HS-27A (cell line): ENCODE measurements at regions not wholly inside any gene's neighbourhood (a gene's known extent, or its start where the extent isn't known, plus 50 kb on each side); places are given as distances from the start of the nearest gene placed in this dataset.

Experiments
- DNase-seq: peaks from one replicate; pipeline ENCODE4 v3.0.0-alpha.2; 2012; ENCODE audit warnings: low read depth, missing footprints

DNA sequence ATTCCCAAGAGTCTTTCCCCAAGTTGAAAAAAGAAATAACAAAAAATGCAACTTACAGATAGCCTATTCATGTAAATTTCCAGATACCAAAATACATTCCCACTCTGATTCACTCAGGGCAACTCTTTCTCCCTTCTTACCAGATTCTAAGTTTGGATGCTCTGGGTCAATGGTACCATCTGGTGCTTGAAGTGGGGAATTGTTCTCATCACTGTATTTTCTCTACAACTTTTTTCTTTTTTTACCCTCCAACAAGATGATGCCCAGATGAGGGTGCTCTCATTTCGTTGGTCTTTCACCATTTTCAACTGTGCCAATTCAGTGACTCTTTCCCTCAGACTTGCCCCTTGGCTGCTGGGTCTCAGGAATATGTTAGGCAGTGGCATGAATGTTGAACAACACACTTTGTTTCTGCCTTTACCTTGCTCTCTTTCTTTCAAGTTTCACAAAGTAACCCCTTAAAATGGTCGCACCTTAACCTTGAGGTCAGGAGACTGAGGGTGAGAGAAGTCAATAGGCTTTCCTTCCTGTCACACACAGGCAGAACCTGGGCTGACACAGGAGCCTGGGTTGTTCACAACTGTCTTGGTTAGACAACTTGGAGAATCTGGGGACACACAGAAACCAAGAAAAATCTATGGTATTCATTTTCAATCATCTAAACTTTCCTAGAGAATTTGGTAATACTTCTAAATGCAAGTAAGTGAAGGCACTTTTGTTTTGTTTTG lies 330.7 kb upstream of the SLCO3A1 start:
- DNase-seq: no peak

DNA sequence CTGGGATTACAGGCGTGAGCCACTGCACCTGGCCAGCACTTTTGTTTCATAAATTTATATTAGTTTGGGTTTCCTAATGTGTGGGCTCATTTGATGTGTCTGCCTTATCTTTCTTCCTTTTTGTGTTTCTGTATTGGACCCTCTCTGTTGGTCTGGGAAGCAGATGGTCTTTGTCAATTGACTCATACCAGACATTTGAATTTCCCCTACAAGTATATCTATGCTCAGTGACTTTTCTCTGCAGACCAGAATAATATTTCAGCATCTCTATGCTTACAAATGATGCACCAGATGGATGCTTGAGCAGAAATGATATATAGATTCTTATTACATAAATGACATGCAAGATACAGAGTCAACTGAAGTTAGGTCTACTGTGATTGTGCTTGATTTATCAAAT lies 329.9 kb upstream of the SLCO3A1 start:
- DNase-seq: no peak

DNA sequence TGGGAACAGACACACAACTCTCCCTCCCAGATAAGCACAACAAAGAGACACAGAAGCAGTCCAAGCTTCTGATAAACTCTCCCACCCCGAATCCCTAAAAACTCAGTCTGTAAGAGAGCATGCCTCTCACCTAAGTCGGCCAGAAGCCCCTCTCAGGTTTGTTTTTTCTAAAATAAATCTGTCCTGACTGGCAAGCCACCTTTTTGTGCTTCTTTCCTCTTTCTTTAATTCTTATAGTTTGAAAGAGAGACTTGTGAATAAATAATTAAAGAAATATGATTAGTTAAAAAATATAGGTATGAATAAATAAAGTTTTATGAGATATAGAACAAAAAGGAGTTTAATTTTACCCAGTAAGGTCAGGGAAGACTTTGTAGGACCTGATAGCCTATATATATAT lies 329.0 kb upstream of the SLCO3A1 start:
- no peak for DNase-seq

DNA sequence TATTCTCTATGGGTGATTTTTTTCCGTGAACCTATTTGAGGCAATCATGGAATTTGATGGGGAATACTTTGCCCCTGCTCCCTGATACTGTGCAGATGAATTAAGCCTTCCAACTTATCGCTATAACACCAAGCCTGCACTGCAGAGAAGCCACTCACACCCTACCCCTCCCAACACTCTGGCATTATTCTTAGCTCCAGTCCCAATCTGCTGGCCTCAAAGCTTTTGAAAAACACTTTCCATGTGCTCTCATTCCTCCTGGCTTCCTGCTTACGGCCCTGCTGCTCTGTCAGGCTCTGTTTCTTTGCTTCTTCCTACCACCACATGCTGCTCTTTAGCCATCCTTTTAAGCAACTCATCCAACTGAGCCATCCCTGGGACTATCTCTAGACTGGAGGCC lies 327.8 kb upstream of the SLCO3A1 start:
- no peak for DNase-seq

DNA sequence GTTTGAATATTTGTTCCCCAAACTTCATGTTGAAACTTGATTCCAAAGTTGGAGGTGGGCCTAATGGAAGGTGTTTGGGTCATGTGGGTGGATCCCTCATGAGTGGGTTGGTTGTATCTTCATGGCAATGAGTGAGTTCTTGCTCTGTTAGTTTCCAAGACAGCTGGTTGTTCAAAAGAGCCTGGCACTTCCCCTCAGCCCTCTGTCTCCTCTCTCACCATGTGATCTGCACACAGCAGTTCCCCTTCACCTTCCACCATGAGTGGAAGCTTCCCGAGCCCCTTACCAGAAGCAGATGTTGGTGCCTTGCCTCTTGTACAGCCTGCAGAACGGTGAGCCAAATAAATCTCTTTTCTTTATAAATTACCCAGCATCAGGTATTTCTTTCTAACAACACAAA lies 327.1 kb upstream of the SLCO3A1 start:
- DNase-seq: no peak

DNA sequence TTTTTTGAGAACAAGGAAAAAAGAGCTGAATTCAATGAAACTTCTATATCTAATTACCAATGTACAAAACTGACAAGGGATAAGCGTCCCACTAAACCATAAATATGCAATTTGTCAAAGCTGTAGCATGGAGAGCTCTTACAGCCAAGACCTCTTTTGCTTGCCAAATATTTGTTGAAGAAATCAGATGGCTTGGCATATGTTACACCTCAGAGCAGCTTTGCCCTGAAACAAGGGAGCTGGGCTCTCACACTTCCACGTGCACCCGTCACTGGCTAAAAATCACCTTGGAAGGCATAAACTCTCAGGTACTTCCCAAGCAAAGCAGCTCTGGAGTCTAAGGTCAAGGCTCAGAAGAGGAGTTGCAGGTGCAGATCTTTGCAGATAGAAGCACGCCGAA lies 324.7 kb upstream of the SLCO3A1 start:
- no peak for DNase-seq

DNA sequence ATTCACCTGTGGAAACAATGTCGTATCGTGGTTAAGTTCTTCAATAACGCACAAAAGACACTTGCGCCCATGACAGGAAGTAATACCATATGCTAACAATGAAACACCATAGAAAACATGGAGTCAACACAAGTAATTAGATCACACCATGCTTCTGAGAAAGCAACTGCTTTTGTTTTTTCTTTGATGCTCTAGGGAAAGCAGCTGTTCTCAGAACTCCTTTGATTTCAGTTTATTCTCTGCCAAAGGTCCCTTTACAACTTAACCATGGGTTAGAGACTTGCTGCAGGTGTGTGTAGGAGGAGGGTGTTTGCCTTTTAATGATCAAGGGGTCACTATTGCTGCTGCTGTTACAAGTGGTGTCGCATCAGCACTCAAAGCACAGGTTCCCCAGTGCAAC lies 324.0 kb upstream of the SLCO3A1 start:
- no peak for DNase-seq

DNA sequence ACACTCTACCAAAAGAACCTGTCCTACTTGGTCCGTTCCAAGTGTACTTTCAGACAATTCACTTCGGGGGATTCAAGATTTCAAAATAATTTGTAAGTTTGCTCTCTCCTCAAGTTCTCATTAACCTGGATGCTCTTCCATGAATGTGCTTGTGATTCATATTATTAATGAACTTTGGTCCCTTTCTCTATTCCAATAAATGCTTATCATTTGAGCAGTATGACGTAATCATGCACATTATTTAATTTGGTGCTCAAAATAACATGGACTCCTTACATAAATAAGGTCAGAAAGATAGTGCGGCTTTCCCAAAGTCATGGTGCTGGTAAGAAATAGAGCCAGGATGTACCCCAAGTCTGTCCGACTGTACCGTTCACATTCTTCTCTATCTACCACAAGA lies 323.2 kb upstream of the SLCO3A1 start:
- no peak for DNase-seq

DNA sequence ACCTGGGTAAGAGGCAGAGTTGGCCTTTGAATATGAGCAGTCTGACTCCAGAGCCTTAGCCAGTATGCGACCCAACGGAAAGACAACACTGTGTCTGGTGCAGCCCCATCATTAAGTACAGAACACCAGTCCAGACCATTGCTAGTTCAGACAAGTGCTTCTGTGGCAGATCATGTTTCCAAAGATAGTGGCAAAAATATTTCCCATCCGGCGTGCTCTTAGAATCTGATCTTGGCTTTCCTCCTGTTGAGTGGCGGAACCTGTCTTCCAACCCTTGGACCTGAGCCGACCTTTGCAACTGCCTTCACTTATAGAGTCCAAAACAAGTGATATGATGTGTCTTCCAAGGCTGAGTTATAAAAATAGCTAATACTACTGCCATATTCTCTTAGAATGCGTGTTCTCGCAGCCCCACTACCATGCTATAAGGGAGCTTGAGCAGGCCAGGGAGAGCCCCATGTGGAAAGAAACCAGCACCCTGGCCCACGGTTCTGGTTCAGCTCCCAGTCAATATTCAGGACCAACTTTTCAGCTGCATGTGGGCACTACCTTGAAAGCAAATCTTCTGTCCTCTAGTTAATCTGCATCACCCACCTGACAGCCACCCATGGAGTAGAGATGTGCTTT lies 322.4 kb upstream of the SLCO3A1 start:
- no peak for DNase-seq

DNA sequence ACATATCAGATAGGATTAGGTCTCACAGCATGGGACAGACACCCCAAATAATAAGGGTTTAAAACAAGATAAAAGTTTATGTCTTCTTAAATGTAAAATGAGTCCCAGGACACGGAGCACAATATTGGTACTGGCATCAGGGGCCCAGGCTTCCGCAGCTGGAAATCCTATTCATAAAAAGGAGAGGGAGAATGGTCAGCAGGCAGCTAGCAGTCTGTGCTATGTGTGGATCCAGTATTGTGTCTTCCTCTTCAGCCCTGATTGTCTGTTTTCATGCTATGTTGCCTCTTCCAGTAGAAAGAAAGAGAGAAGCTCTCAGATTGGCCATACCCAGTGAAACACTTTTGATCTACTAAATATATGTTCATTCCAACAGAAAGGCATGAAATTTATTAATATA lies 319.3 kb upstream of the SLCO3A1 start:
- DNase-seq: no peak

DNA sequence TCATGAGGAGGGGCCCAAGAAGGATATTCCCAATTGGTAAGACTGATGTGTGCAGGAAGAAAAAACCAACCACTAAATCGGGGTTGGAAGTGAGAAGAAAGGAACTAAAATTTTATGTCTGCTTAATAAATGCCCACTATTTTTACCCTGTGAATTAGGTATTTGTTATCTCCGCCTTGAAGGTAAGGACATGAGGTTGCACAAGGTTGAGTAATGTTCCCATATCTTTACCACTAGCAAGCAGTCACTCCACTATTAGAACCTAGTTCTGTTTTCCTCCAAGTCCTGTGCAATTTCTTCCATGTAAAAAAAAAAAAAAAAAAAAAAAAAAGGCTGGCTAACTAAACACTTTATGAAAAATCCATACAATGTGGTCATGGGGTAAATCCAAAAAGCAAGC lies 318.5 kb upstream of the SLCO3A1 start:
- no peak for DNase-seq

DNA sequence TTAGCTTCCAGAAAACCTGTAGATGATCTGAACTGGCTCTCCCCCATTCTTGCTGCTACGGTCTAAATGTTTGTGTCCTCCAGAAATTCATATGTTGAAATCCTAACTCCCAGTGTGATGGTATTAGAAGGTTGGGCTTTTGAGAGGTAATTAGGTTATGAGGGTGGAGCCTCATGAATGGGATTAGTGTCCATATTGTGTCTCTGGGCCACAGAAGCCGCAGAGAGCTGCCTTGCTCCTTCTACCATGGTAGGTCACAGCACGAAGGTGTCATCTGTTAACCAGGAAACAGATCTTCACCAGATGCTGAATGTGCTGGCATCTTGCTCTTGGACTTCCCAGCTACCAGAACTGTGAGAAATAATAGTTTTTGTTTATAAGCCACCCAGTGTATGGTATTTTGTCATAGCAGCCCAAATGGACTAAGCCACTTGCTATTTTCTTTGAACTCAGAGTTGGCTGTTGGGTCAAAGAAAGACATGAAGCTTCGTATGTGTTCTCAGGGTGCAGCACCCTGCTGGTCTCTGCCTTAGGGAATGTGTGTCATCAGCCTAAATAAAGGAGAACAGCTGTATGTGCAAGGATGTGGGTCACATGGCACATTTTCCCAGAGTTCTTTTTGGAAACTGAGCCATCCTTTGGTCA lies 317.5 kb upstream of the SLCO3A1 start:
- no peak for DNase-seq

DNA sequence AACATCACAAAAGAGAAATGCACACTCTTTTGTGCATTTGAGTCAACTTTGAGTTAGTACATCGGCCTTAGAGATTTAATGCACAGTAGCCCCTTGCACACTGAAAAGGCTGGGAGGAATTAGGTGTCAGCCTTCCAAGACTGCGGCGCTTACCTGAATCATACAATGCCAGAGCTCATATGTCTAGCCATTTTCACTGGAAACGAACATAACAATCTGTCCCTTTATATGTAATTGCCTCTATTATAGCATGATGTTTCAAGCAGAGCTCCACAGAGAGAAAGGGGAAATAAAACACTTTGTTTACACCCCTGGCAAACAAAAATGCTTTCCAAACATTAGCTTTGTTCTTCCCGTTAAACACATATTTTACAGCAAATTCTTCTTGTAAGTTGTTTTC lies 315.7 kb upstream of the SLCO3A1 start:
- DNase-seq: no peak

DNA sequence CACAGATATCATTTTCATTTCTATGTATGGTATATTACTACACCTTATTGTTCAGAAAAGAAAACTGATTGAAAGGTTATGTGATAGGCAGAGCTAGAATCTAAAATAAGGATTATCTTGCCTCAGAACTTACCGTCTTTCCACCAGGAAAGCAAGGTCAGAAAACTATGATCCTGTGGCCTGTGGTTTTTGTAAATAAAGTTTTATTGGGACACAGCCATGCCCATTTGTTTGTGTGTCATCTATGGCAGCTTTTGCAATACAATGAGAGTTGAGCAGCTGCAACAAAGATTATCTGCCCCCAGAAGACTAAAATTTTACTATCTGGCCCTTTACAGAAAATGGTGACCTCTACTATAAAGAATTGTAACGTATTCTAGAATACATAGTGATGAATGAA lies 314.7 kb upstream of the SLCO3A1 start:
- no peak for DNase-seq

DNA sequence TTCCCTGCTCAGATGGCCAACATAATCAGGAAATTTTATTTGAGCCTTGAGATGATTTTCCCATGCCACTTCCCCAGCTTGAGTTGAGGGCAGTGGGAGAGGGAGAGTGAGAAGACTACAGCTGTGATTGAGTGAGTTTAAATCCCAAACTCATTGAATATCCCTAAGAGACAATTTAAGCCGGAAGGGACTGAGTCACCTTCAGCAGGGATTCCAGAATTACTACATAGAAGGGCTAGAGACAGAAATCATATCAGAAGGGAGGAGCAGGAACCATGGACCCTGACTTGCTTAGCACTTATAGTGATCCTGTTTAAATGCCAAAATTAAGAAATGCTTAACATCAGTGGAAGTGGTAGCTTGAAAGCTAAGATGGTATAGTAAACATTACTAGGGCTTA lies 312.2 kb upstream of the SLCO3A1 start:
- no peak for DNase-seq

DNA sequence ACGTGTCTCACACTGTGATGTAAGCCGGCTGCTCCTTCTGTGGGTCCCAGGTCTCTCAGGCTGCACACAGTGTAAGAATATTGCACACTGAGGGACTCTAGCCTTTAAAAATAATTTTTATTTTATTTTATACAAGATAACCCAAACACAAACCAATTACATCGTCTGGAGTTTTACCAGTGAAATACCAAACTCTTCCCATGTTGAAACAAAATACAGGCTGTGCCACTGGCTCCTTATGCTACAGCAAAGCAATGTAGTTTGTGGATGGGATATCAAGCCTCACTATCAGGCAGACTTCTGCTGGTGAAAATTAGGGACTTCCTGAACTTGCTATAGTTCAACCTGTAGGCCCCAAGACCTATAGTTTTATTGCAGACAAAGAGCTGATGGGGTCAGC lies 311.3 kb upstream of the SLCO3A1 start:
- DNase-seq: no peak

DNA sequence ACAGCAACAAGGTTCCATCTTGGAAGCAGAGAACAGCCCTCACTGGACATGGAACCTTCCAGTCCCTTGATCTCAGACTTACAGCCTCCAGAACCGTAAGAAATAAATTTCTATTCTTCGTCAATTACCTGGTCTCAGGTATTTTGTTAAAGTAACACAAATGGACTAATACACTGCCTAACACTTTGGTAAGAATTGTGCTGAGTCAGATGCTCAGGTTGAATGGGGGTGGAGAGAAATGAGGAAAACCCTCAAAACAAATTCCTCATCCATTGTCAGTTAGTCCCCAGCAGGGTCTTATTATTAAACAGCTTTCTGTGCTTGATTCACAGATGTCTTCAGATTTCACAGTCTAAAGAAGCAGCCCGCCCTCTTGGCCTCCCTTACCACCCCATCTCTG lies 306.2 kb upstream of the SLCO3A1 start:
- DNase-seq: no peak

DNA sequence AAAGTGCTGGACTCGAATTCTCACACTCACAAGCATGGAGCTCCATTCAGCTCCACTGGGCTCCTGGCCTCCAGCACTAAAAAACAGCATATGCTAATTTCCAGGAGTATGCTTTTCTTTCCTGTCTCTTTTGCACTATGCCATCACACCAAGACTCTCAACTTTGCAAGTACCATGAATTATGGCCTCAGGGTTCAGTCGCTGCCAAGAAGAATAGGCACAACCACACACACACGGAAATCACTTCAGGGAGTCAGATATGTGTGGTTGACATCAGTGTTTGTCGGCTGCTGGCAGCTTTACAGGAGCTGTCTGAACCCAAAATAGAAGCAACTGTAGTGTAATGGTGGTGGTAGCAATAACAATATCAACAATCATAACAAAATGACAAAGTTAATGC lies 305.0 kb upstream of the SLCO3A1 start:
- no peak for DNase-seq

DNA sequence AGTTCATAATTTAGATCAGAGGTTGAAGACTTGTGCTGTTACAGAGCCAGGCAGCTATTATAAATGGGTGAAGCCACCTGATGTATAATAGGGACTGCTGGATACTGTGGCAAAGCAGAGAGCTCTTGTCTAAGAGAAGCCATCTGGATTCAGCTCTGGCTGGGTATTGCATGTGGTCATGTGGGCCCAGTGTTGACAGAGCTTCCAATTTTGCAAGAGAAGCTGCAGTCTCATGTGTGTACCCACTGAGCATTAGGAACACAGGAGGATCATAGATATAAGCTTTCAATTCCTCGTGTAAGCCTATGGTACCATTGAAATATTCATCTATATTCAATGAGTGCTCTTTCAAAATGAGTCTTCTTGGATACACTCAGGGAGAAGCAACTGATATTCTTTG lies 303.9 kb upstream of the SLCO3A1 start:
- DNase-seq: no peak

DNA sequence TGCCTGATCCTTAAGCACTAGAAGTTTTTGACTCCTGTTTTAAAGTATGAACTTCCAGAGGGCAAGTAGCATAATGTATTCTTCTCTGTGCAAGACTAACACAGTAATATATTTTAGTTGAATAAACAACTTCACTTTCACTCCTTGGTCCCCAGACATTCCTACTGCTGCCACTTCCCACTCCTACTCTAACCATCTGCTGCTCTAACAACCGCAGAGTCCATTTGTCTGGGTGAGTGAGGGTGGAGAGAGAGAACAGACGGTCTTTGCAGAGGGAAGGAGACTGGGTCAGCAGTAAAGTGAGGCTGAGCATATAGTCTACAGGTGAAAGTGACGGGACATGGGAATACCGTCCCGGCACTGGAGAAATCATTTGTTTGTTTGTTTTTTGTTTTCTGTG lies 301.0 kb upstream of the SLCO3A1 start:
- no peak for DNase-seq

DNA sequence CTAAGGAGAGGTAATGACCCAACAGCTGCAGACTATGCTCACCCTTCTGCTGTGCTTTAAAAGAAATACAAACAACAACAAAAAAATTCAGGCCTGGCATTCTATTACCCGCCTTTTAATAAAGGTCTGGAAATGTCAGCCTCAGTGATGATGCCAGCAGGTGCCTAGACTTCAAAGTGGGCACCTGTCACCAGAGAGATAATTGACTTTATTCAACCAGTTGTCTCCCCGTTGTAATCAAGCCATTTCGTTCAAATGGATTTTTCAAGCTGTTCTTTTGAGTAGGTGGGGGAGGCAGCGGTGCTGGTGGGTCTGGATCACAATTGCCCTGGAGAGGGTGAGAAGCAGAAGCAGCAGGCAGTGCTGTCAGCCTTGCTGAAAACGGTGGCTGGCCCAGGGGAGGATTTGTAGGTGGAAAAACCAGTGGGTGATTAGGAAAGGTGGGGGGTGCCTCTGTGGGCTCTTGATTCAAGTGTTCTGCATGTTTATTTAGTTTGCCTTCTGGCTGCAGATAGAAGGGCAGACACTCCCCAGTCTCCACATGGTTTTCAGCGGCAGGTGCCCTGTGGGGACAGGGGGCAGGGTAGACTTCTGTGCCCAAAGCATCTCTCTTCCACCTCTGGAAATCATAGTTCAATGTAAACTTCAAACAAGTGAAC lies 300.2 kb upstream of the SLCO3A1 start:
- DNase-seq: no peak

DNA sequence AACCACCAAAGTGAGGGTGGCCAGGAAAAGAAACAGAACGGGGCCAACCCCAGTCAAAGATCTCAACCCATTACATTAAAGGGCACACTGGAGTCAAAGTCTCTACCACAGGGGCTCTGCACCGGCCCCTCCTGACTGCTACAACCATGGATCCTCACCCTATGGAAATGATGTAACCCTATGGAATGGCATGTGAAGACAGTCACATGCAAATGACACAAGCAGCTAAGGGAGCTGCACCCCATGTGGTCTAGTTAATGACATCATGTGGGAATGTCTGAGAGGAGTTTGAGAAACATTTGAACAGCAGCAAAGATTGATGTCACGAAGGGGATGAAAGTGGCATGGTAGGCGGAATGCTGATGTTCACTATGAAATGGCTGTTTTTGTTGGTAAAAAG lies 298.2 kb upstream of the SLCO3A1 start:
- DNase-seq: no peak

DNA sequence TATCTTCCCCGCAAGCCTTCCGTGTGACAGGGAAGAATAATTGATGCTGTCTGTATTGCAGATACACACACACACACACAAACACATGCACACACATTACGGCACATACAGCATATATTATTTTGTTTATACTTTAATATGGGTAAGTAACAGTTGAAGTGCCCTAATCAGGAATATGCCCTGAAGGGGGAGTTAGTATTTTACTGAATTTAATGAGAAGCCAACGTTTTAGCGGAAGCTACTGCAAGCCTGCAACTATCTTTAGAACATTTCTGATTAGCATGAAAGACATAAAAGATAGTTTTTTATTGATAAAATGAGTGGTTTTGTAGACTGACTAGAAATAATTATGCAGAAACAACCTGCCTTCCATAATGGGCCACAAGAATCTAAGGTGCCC lies 296.6 kb upstream of the SLCO3A1 start:
- no peak for DNase-seq
